ENCODE measurements at regions not wholly inside any gene's neighbourhood (a gene's known extent, or its start where the extent isn't known, plus 50 kb on each side); places are given as distances from the start of the nearest gene placed in this dataset.

GRCh38 chr5:171650597-171650996 lies 135.0 kb upstream of the SMIM23 start:
- no peak for DNase-seq (ENCODE audit: low read depth)

- DNase-seq (ENCODE audit: low read depth), result no peak
These were observed 134.5 kb upstream of the SMIM23 start for GRCh38 chr5:171651102-171651501.

- DNase-seq (ENCODE audit: low read depth), result no peak
These were observed 130.7 kb upstream of the SMIM23 start for GRCh38 chr5:171654881-171655280.

GRCh38 chr5:171657473-171657872 lies 128.1 kb upstream of the SMIM23 start:
- no peak for DNase-seq (ENCODE audit: low read depth)

GRCh38 chr5:171659896-171660295 lies 125.7 kb upstream of the SMIM23 start:
- no peak for DNase-seq (ENCODE audit: low read depth)

- DNase-seq (ENCODE audit: low read depth), result no peak
These were observed 125.2 kb upstream of the SMIM23 start for GRCh38 chr5:171660434-171660833.

- DNase-seq (ENCODE audit: low read depth), result no peak
These were observed 124.5 kb upstream of the SMIM23 start for GRCh38 chr5:171661143-171661542.

- no peak for DNase-seq (ENCODE audit: low read depth)
These were observed 122.1 kb upstream of the SMIM23 start for GRCh38 chr5:171663311-171664085.

- DNase-seq (ENCODE audit: low read depth), result no peak
These were observed 121.1 kb upstream of the SMIM23 start for GRCh38 chr5:171664489-171664888.

GRCh38 chr5:171666815-171667214 lies 118.8 kb upstream of the SMIM23 start:
- DNase-seq (ENCODE audit: low read depth), result no peak

- DNase-seq (ENCODE audit: low read depth), result peak; percentile 88
These were observed 118.1 kb upstream of the SMIM23 start for GRCh38 chr5:171667341-171668096.

- DNase-seq (ENCODE audit: low read depth), result no peak
These were observed 117.6 kb upstream of the SMIM23 start for GRCh38 chr5:171668097-171668412.

GRCh38 chr5:171669571-171669970 lies 116.0 kb upstream of the SMIM23 start:
- DNase-seq (ENCODE audit: low read depth), result no peak

GRCh38 chr5:171672556-171672955 lies 113.1 kb upstream of the SMIM23 start:
- DNase-seq (ENCODE audit: low read depth), result no peak

GRCh38 chr5:171673328-171673727 lies 112.3 kb upstream of the SMIM23 start:
- no peak for DNase-seq (ENCODE audit: low read depth)

- DNase-seq (ENCODE audit: low read depth), result no peak
These were observed 111.8 kb upstream of the SMIM23 start for GRCh38 chr5:171673840-171674239.

- no peak for DNase-seq (ENCODE audit: low read depth)
These were observed 110.1 kb upstream of the SMIM23 start for GRCh38 chr5:171675511-171675910.

- DNase-seq (ENCODE audit: low read depth), result no peak
These were observed 109.2 kb upstream of the SMIM23 start for GRCh38 chr5:171676286-171676944.

- DNase-seq (ENCODE audit: low read depth), result no peak
These were observed 107.0 kb upstream of the SMIM23 start for GRCh38 chr5:171678646-171679045.

- DNase-seq (ENCODE audit: low read depth), result no peak
These were observed 105.1 kb upstream of the SMIM23 start for GRCh38 chr5:171680485-171680884.

GRCh38 chr5:171681061-171681460 lies 104.6 kb upstream of the SMIM23 start:
- DNase-seq (ENCODE audit: low read depth), result no peak

GRCh38 chr5:171681677-171682076 lies 103.9 kb upstream of the SMIM23 start:
- DNase-seq (ENCODE audit: low read depth), result peak; percentile 59

GRCh38 chr5:171682801-171683200 lies 102.8 kb upstream of the SMIM23 start:
- no peak for DNase-seq (ENCODE audit: low read depth)

Data from ELR (cell line).